ENCODE measurements at regions not wholly inside any gene's neighbourhood (a gene's known extent, or its start where the extent isn't known, plus 50 kb on each side); places are given as distances from the start of the nearest gene placed in this dataset.

- no peak for TF ChIP-seq CTCF (IDR thresholded peaks at IDR 0.05)
- TF ChIP-seq POLR2AphosphoS5 (IDR thresholded peaks at IDR 0.05; ENCODE audit: low read depth, low read length) = no peak
- no peak for TF ChIP-seq TCF7L2 (IDR thresholded peaks at IDR 0.05; ENCODE audit: low read depth, low read length)
- no peak for TF ChIP-seq REST (IDR thresholded peaks at IDR 0.05; ENCODE audit: insufficient read depth in 1 of 2, low read depth in 2 of 2, low read length in 1 of 2)
- no peak for TF ChIP-seq SIN3A (IDR thresholded peaks at IDR 0.05; ENCODE audit: borderline replicate concordance, insufficient read depth, low read depth, low read length)
These were observed 480.0 kb downstream of the CCDC171 start for GRCh38 chr9:16032799-16033198.
